Suprapubic skin (tissue), 4 donors: ENCODE measurements at regions not wholly inside any gene's neighbourhood (a gene's known extent, or its start where the extent isn't known, plus 50 kb on each side); places are given as distances from the start of the nearest gene placed in this dataset.

Experiments used
- CTCF ChIP-seq, 2 donors: fragments of 200-600 bp in 1 of 2; fragments of 450-650 bp in 1 of 2; sonication (generic) in 1 of 2; IDR thresholded peaks; one replicate each; pipeline ENCODE4 v1.5.1; 2016 to 2019; ENCODE audit warnings: antibody characterized with exemption in 2 of 2, mild to moderate bottlenecking in 1 of 2, moderate library complexity in 1 of 2
- POLR2A ChIP-seq, 2 donors: fragments of 450-650 bp; IDR thresholded peaks; one replicate each; pipeline ENCODE4 v1.6.1; 2017; ENCODE audit warnings: antibody characterized with exemption in 2 of 2, mild to moderate bottlenecking in 2 of 2, moderate library complexity in 2 of 2
- POLR2AphosphoS5 ChIP-seq, 3 donors: sonication (generic); formaldehyde crosslinking; IDR thresholded peaks; one replicate each; pipeline ENCODE4 v1.6.1; 2017; ENCODE audit warnings: antibody characterized with exemption in 3 of 3

- no peak for TF ChIP-seq POLR2AphosphoS5 (IDR thresholded peaks at IDR 0.05)
- TF ChIP-seq CTCF (IDR thresholded peaks at IDR 0.05), result no peak
- no peak for TF ChIP-seq POLR2A (IDR thresholded peaks at IDR 0.05)
These were observed 295.8 kb upstream of the DUSP10 start for GRCh38 chr1:222037720-222038119.
